ENCODE measurements at regions not wholly inside any gene's neighbourhood (a gene's known extent, or its start where the extent isn't known, plus 50 kb on each side); places are given as distances from the start of the nearest gene placed in this dataset.

DNA sequence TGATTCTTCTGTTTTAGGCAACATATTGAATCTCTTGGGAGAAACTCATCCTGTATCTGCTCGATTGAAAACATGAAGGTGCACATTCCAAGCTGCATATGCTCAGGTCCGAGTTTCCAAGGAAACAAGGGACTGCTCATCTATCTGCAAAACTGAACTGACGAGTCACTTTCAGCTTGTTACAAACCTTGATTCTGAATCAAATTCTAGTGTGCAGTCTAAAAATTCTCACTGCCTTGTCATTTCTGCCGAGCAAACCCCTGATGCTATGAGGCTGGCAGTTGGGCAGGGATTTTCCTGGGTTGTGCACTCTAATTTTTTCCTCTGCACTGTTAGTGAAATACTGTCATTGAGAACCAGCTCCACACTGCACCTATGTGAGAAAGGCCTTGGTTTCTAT is 101.3 kb upstream of the ETAA1 start:
- TF ChIP-seq, protein P1, sequence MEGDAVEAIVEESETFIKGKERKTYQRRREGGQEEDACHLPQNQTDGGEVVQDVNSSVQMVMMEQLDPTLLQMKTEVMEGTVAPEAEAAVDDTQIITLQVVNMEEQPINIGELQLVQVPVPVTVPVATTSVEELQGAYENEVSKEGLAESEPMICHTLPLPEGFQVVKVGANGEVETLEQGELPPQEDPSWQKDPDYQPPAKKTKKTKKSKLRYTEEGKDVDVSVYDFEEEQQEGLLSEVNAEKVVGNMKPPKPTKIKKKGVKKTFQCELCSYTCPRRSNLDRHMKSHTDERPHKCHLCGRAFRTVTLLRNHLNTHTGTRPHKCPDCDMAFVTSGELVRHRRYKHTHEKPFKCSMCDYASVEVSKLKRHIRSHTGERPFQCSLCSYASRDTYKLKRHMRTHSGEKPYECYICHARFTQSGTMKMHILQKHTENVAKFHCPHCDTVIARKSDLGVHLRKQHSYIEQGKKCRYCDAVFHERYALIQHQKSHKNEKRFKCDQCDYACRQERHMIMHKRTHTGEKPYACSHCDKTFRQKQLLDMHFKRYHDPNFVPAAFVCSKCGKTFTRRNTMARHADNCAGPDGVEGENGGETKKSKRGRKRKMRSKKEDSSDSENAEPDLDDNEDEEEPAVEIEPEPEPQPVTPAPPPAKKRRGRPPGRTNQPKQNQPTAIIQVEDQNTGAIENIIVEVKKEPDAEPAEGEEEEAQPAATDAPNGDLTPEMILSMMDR (IDR thresholded peaks at IDR 0.05): no peak
- no peak for TF ChIP-seq POLR2A (IDR thresholded peaks at IDR 0.05)
- Histone ChIP-seq H3K9me3 (no peaks in the 10 kb centered on the region), H3K27me3 (no peaks in the 10 kb centered on the region), H3K36me3 (no peaks in the 10 kb centered on the region), H3K4me3 (no peak overlapping the region), H3K27ac (no peak overlapping the region), H3K4me1 (no peaks in the 10 kb centered on the region)
- no peak for DNase-seq

- no peak for TF ChIP-seq POLR2A (IDR thresholded peaks at IDR 0.05)
- TF ChIP-seq, protein P1 (IDR thresholded peaks at IDR 0.05): no peak
- DNase-seq: no peak
- Histone ChIP-seq H3K27ac (no peak overlapping the region), H3K9me3 (no peaks in the 10 kb centered on the region), H3K36me3 (no peaks in the 10 kb centered on the region), H3K4me3 (no peak overlapping the region), H3K4me1 (no peaks in the 10 kb centered on the region), H3K27me3 (no peaks in the 10 kb centered on the region)
Measured at GRCh38 chr2:67304300-67304890, 92.7 kb upstream of the ETAA1 start.

GRCh38 chr2:67309281-67309680 is 87.9 kb upstream of the ETAA1 start:
- no peak for DNase-seq
- no peak for TF ChIP-seq POLR2A (IDR thresholded peaks at IDR 0.05)
- TF ChIP-seq, protein P1 (IDR thresholded peaks at IDR 0.05): no peak
- H3K27me3 ChIP-seq: no peaks in the 10 kb centered on the region
- H3K27ac ChIP-seq: no peak overlapping the region
- H3K4me3 ChIP-seq: no peak overlapping the region
- H3K36me3 ChIP-seq: no peaks in the 10 kb centered on the region
- H3K4me1 ChIP-seq: no peaks in the 10 kb centered on the region
- no peaks in the 10 kb centered on the region for H3K9me3 ChIP-seq

- no peaks in the 10 kb centered on the region for H3K4me1 ChIP-seq
- H3K4me3 ChIP-seq: no peak overlapping the region
- DNase-seq: peak in 1 of 3 donors; percentile 61
- no peaks in the 10 kb centered on the region for H3K36me3 ChIP-seq
- TF ChIP-seq, protein P1 (IDR thresholded peaks at IDR 0.05): no peak
- TF ChIP-seq POLR2A (IDR thresholded peaks at IDR 0.05): no peak
- no peaks in the 10 kb centered on the region for H3K27me3 ChIP-seq
- H3K27ac ChIP-seq: no peak overlapping the region
- no peaks in the 10 kb centered on the region for H3K9me3 ChIP-seq
Measured at GRCh38 chr2:67311536-67311935, 85.6 kb upstream of the ETAA1 start.

GRCh38 chr2:67312871-67313270 is 84.3 kb upstream of the ETAA1 start:
- DNase-seq: no peak
- no peaks in the 10 kb centered on the region for H3K9me3 ChIP-seq
- no peaks in the 10 kb centered on the region for H3K27me3 ChIP-seq
- H3K4me3 ChIP-seq: no peak overlapping the region
- H3K4me1 ChIP-seq: no peaks in the 10 kb centered on the region
- H3K36me3 ChIP-seq: no peaks in the 10 kb centered on the region
- TF ChIP-seq, protein P1 (IDR thresholded peaks at IDR 0.05): no peak
- no peak for TF ChIP-seq POLR2A (IDR thresholded peaks at IDR 0.05)
- H3K27ac ChIP-seq: no peak overlapping the region

- Histone ChIP-seq H3K27ac (no peak overlapping the region), H3K4me1 (no peaks in the 10 kb centered on the region), H3K4me3 (no peak overlapping the region), H3K36me3 (no peaks in the 10 kb centered on the region), H3K27me3 (no peaks in the 10 kb centered on the region), H3K9me3 (no peaks in the 10 kb centered on the region)
- TF ChIP-seq, protein P1 (IDR thresholded peaks at IDR 0.05): no peak
- TF ChIP-seq POLR2A (IDR thresholded peaks at IDR 0.05): no peak
- no peak for DNase-seq
Measured at GRCh38 chr2:67313536-67313935, 83.6 kb upstream of the ETAA1 start.

Data from Peyer's patch (tissue), 4 donors.